CD4-positive, alpha-beta T cell treated with Interleukin-6 for 4 hours (primary cell): ENCODE measurements at regions not wholly inside any gene's neighbourhood (a gene's known extent, or its start where the extent isn't known, plus 50 kb on each side); places are given as distances from the start of the nearest gene placed in this dataset.

Source experiments
- DNase-seq: peaks from one replicate; pipeline ENCODE4 v3.0.0-alpha.2; 2020; ENCODE audit warnings: mixed read lengths

- no peak for DNase-seq
Observed at GRCh38 chr13:29921542-29921941, 71.1 kb upstream of the UBL3 start.

- DNase-seq: no peak
Observed at GRCh38 chr13:29920025-29920643, 69.7 kb upstream of the UBL3 start.

GRCh38 chr13:29918845-29919244 is 68.4 kb upstream of the UBL3 start:
- DNase-seq: no peak

- no peak for DNase-seq
Observed at GRCh38 chr13:29917650-29918049, 67.2 kb upstream of the UBL3 start.

- no peak for DNase-seq
Observed at GRCh38 chr13:29914581-29914980, 64.2 kb upstream of the UBL3 start.

GRCh38 chr13:29911781-29912418 is 61.5 kb upstream of the UBL3 start:
- no peak for DNase-seq

GRCh38 chr13:29909975-29910674 is 59.7 kb upstream of the UBL3 start:
- no peak for DNase-seq

GRCh38 chr13:29909081-29909730 is 58.8 kb upstream of the UBL3 start:
- DNase-seq: no peak

GRCh38 chr13:29908416-29909080 is 58.1 kb upstream of the UBL3 start:
- no peak for DNase-seq

- no peak for DNase-seq
Observed at GRCh38 chr13:29907670-29908069, 57.3 kb upstream of the UBL3 start.

GRCh38 chr13:29906432-29907011 is 56.1 kb upstream of the UBL3 start:
- no peak for DNase-seq

- DNase-seq: no peak
Observed at GRCh38 chr13:29905845-29906244, 55.4 kb upstream of the UBL3 start.

- DNase-seq: no peak
Observed at GRCh38 chr13:29903996-29904395, 53.6 kb upstream of the UBL3 start.

- DNase-seq: no peak
Observed at GRCh38 chr13:29903543-29903942, 53.1 kb upstream of the UBL3 start.

GRCh38 chr13:29902632-29903305 is 52.4 kb upstream of the UBL3 start:
- DNase-seq: no peak

GRCh38 chr13:29901710-29902631 is 51.6 kb upstream of the UBL3 start:
- DNase-seq: peak; percentile 54
